Mesenchymal stem cell (in vitro differentiated cells and primary cell): ENCODE measurements at regions not wholly inside any gene's neighbourhood (a gene's known extent, or its start where the extent isn't known, plus 50 kb on each side); places are given as distances from the start of the nearest gene placed in this dataset.

Experiments
- DNase-seq: peaks from one replicate; pipeline ENCODE4 v3.0.0-alpha.2; 2013
- H2AFZ ChIP-seq: one replicate; pipeline ENCODE4 v1.6.1; 2013; ENCODE audit warnings: low read depth, mild to moderate bottlenecking, control low read depth, inconsistent platforms, low read length, moderate library complexity
- H2AK5ac ChIP-seq: 2 replicates; pipeline ENCODE4 v1.6.1; 2013; ENCODE audit warnings: low read length, moderate library complexity, mild to moderate bottlenecking, inconsistent platforms; ENCODE audit not compliant: severe bottlenecking
- H2BK120ac ChIP-seq: one replicate; pipeline ENCODE4 v1.6.1; 2013; ENCODE audit warnings: low read depth, mild to moderate bottlenecking, inconsistent platforms, low read length, moderate library complexity
- H2BK12ac ChIP-seq, 2 experiments: one replicate each; pipeline ENCODE4 v1.6.1; 2013; ENCODE audit warnings: inconsistent platforms in 2 of 2, low read length in 2 of 2, mild to moderate bottlenecking in 2 of 2, moderate library complexity in 2 of 2, control low read depth in 1 of 2
- H2BK15ac ChIP-seq: one replicate; pipeline ENCODE4 v1.6.1; 2013; ENCODE audit warnings: mild to moderate bottlenecking, low read depth, inconsistent platforms; ENCODE audit not compliant: poor library complexity, severe bottlenecking
- H2BK5ac ChIP-seq: 2 replicates; pipeline ENCODE4 v1.6.1; 2013; ENCODE audit warnings: low read depth, mild to moderate bottlenecking, low read length, control low read depth, inconsistent platforms; ENCODE audit not compliant: poor library complexity, severe bottlenecking
- H3K14ac ChIP-seq, 2 experiments: one replicate each; pipeline ENCODE4 v1.6.1; 2013; ENCODE audit warnings: inconsistent platforms in 2 of 2, low read length in 2 of 2, control low read depth in 1 of 2, mild to moderate bottlenecking in 1 of 2, moderate library complexity in 1 of 2
- H3K18ac ChIP-seq, 2 experiments: one replicate each; pipeline ENCODE4 v1.6.1; 2013; ENCODE audit warnings: inconsistent platforms in 2 of 2, low read length in 2 of 2, control low read depth in 1 of 2, low read depth in 1 of 2, mild to moderate bottlenecking in 1 of 2
- H3K23ac ChIP-seq, 2 experiments: one replicate each; pipeline ENCODE4 v1.6.1; 2013; ENCODE audit warnings: inconsistent platforms in 2 of 2, low read length in 2 of 2, mild to moderate bottlenecking in 2 of 2, moderate library complexity in 2 of 2, control low read depth in 1 of 2
- H3K27ac ChIP-seq: 2 replicates; pipeline ENCODE4 v1.5.1; 2013; ENCODE audit warnings: mild to moderate bottlenecking, moderate library complexity, low read length, control low read depth, inconsistent platforms; ENCODE audit not compliant: poor library complexity, severe bottlenecking
- H3K27me3 ChIP-seq, 2 experiments: 2 replicates each; pipeline versions ENCODE4 v1.6.1 to v1.7.0; 2013; ENCODE audit warnings: low read length in 2 of 2, mild to moderate bottlenecking in 2 of 2, moderate library complexity in 2 of 2, control low read depth in 1 of 2, inconsistent platforms in 1 of 2; ENCODE audit not compliant: control insufficient read depth in 1 of 2, insufficient read depth in 1 of 2
- H3K36me3 ChIP-seq, 2 experiments: 2 replicates each; pipeline versions ENCODE4 v1.6.1 to v1.7.0; 2013; ENCODE audit warnings: low read length in 2 of 2, control low read depth in 1 of 2, inconsistent platforms in 1 of 2, low read depth in 1 of 2, mild to moderate bottlenecking in 1 of 2; ENCODE audit not compliant: insufficient read depth in 2 of 2, control insufficient read depth in 1 of 2
- H3K4ac ChIP-seq, 2 experiments: one replicate each; pipeline ENCODE4 v1.6.1; 2013; ENCODE audit warnings: inconsistent platforms in 2 of 2, low read length in 2 of 2, mild to moderate bottlenecking in 2 of 2, moderate library complexity in 2 of 2, control low read depth in 1 of 2, low read depth in 1 of 2
- H3K4me1 ChIP-seq: 2 replicates; pipeline ENCODE4 v1.6.1; 2013; ENCODE audit warnings: low read depth, low read length, control low read depth; ENCODE audit not compliant: control insufficient read depth, insufficient read depth
- H3K4me2 ChIP-seq: 2 replicates; pipeline ENCODE4 v1.6.1; 2013; ENCODE audit warnings: low read length, mild to moderate bottlenecking, inconsistent platforms; ENCODE audit not compliant: poor library complexity, severe bottlenecking
- H3K4me3 ChIP-seq, 2 experiments: 2 replicates each; pipeline versions ENCODE4 v1.5.1 to v1.7.0; 2013; ENCODE audit warnings: low read length in 2 of 2, mild to moderate bottlenecking in 2 of 2, control low read depth in 1 of 2, low read depth in 1 of 2; ENCODE audit not compliant: insufficient read depth in 1 of 2
- H3K79me1 ChIP-seq: replicated peaks from 2 replicates; pipeline ENCODE4 v1.6.1; 2013; ENCODE audit warnings: mild to moderate bottlenecking, control low read depth, low read length, inconsistent platforms; ENCODE audit not compliant: poor library complexity, severe bottlenecking
- H3K9ac ChIP-seq: 2 replicates; pipeline ENCODE4 v1.7.0; 2013; ENCODE audit warnings: mild to moderate bottlenecking, low read length, moderate library complexity
- H3K9me3 ChIP-seq: 2 replicates; pipeline ENCODE4 v1.7.0; 2013; ENCODE audit warnings: mild to moderate bottlenecking, low read length; ENCODE audit not compliant: control insufficient read depth
- H4K8ac ChIP-seq: one replicate; pipeline ENCODE4 v1.6.1; 2013; ENCODE audit warnings: inconsistent platforms, mild to moderate bottlenecking, low read length, moderate library complexity
- H4K91ac ChIP-seq: one replicate; pipeline ENCODE4 v1.6.1; 2013; ENCODE audit warnings: mild to moderate bottlenecking, low read length, inconsistent platforms
- WGBS: methylation state at CpG from one replicate; pipeline ENCODE4 v1.1.7; 2013; ENCODE audit warnings: mixed read lengths; 5-methylcytosine and 5-hydroxymethylcytosine counted together

GRCh38 chr10:29918623-29919400 lies 140.6 kb downstream of the JCAD start:
- Histone ChIP-seq H2BK5ac (no peak overlapping the region), H3K79me1 (no peaks in the 10 kb centered on the region), H3K4me1 (peaks cover 5% of the 10 kb centered on the region), H2BK12ac (no peak overlapping the region), H3K14ac (no peak overlapping the region), H3K4me2 (no peak overlapping the region), H3K23ac (no peak overlapping the region), H3K9me3 (no peaks in the 10 kb centered on the region), H3K36me3 (no peaks in the 10 kb centered on the region), H3K4me3 (no peak overlapping the region), H2AK5ac (no peak overlapping the region), H2BK120ac (no peak overlapping the region), H3K18ac (no peak overlapping the region), H2AFZ (no peak overlapping the region), H3K27me3 (peaks cover 3 to 52% of the 10 kb centered on the region in 2 experiments), H4K91ac (no peak overlapping the region), H3K4ac (no peak overlapping the region), H2BK15ac (no peak overlapping the region), H3K27ac (no peak overlapping the region), H3K9ac (no peak overlapping the region), H4K8ac (no peak overlapping the region)
- DNase-seq, result no peak
- WGBS, result 72% methylated on average over 3 of the region's 3 CpGs

- Histone ChIP-seq H3K9ac (no peak overlapping the region), H3K9me3 (no peaks in the 10 kb centered on the region), H3K36me3 (no peaks in the 10 kb centered on the region), H3K4me2 (no peak overlapping the region), H3K4ac (no peak overlapping the region), H3K23ac (no peak overlapping the region), H4K8ac (no peak overlapping the region), H3K27ac (no peak overlapping the region), H2BK15ac (no peak overlapping the region), H2AK5ac (no peak overlapping the region), H2BK5ac (no peak overlapping the region), H3K27me3 (peaks cover 3 to 41% of the 10 kb centered on the region in 2 experiments), H2AFZ (no peak overlapping the region), H3K4me3 (no peak overlapping the region), H2BK12ac (no peak overlapping the region), H3K4me1 (peaks cover 3% of the 10 kb centered on the region), H4K91ac (no peak overlapping the region), H3K18ac (no peak overlapping the region), H2BK120ac (no peak overlapping the region), H3K79me1 (no peaks in the 10 kb centered on the region), H3K14ac (no peak overlapping the region)
- DNase-seq, result no peak
- 100% methylated on average over 3 of the region's 4 CpGs for WGBS
Measured at GRCh38 chr10:29917311-29917710, 142.1 kb downstream of the JCAD start.

- no peak overlapping the region for H2AFZ ChIP-seq
- no peak for DNase-seq
- H2BK5ac ChIP-seq, result no peak overlapping the region
- no peak overlapping the region for H4K8ac ChIP-seq
- no peaks in the 10 kb centered on the region for H3K9me3 ChIP-seq
- H3K4ac ChIP-seq, result no peak overlapping the region
- H4K91ac ChIP-seq, result no peak overlapping the region
- H2AK5ac ChIP-seq, result no peak overlapping the region
- H3K79me1 ChIP-seq, result no peaks in the 10 kb centered on the region
- no peak overlapping the region for H3K14ac ChIP-seq
- H3K18ac ChIP-seq, result no peak overlapping the region
- H3K4me1 ChIP-seq, result peaks cover 3% of the 10 kb centered on the region
- no peak overlapping the region for H3K27ac ChIP-seq
- H2BK12ac ChIP-seq, result no peak overlapping the region
- H3K23ac ChIP-seq, result no peak overlapping the region
- H3K36me3 ChIP-seq, result no peaks in the 10 kb centered on the region
- no peak overlapping the region for H3K9ac ChIP-seq
- WGBS, result 100% methylated on average over 4 of the region's 4 CpGs
- no peak overlapping the region for H3K4me3 ChIP-seq
- no peak overlapping the region for H2BK120ac ChIP-seq
- no peak overlapping the region for H2BK15ac ChIP-seq
- H3K4me2 ChIP-seq, result no peak overlapping the region
- peaks cover 3 to 39% of the 10 kb centered on the region in 2 experiments for H3K27me3 ChIP-seq
Measured at GRCh38 chr10:29916669-29917068, 142.7 kb downstream of the JCAD start.

GRCh38 chr10:29914986-29915785 lies 144.2 kb downstream of the JCAD start:
- no peak overlapping the region for H3K23ac ChIP-seq
- peaks cover 3 to 27% of the 10 kb centered on the region in 2 experiments for H3K27me3 ChIP-seq
- DNase-seq, result peak; percentile 13
- H2AK5ac ChIP-seq, result no peak overlapping the region
- no peaks in the 10 kb centered on the region for H3K9me3 ChIP-seq
- H2BK120ac ChIP-seq, result no peak overlapping the region
- no peak overlapping the region for H3K27ac ChIP-seq
- H3K36me3 ChIP-seq, result no peaks in the 10 kb centered on the region
- no peak overlapping the region for H3K14ac ChIP-seq
- no peak overlapping the region for H3K9ac ChIP-seq
- no peak overlapping the region for H3K4ac ChIP-seq
- no peak overlapping the region for H3K4me2 ChIP-seq
- H4K91ac ChIP-seq, result no peak overlapping the region
- H3K4me1 ChIP-seq, result no peaks in the 10 kb centered on the region
- H3K4me3 ChIP-seq, result no peak overlapping the region
- no peak overlapping the region for H4K8ac ChIP-seq
- no peaks in the 10 kb centered on the region for H3K79me1 ChIP-seq
- WGBS, result 57% methylated on average over 2 of the region's 3 CpGs
- no peak overlapping the region for H2BK15ac ChIP-seq
- peak overlapping the region in 1 of 2 experiments; percentile 9 for H3K18ac ChIP-seq
- H2BK5ac ChIP-seq, result no peak overlapping the region
- H2BK12ac ChIP-seq, result no peak overlapping the region
- no peak overlapping the region for H2AFZ ChIP-seq
